WI38 (cell line): ENCODE measurements at regions not wholly inside any gene's neighbourhood (a gene's known extent, or its start where the extent isn't known, plus 50 kb on each side); places are given as distances from the start of the nearest gene placed in this dataset.

Source experiments
- H3K4me3 ChIP-seq: 2 replicates; pipeline ENCODE4 v1.5.1; 2011; ENCODE audit warnings: low read depth, mild to moderate bottlenecking, control low read depth, low read length
- TF ChIP-seq, protein P1 (sequence below): IDR thresholded peaks from 2 replicates; pipeline ENCODE4 v1.5.1; 2012; ENCODE audit warnings: low read depth, mild to moderate bottlenecking, control low read depth, low read length

DNA sequence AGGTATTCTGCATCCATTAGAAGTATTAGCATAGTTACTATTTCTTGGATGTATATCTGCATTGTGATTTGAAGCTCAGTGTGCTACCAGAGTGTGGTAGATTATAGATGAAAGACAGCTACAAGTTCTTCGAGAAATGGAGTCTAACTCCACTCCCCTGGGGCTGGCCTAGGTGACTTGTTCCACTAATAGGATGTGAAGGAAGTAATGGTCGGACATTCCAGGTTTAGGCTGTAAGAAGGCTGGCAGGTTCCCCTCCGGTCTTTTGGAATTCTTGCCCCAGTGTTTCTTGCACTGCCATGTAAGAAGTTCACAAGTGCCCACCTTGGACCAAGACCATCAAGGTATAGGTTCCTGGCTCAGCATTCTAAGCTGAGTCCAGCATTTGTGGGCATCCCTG, 236.4 kb downstream of the FLRT2 start:
- no peak overlapping the region for H3K4me3 ChIP-seq
- TF ChIP-seq, protein P1, sequence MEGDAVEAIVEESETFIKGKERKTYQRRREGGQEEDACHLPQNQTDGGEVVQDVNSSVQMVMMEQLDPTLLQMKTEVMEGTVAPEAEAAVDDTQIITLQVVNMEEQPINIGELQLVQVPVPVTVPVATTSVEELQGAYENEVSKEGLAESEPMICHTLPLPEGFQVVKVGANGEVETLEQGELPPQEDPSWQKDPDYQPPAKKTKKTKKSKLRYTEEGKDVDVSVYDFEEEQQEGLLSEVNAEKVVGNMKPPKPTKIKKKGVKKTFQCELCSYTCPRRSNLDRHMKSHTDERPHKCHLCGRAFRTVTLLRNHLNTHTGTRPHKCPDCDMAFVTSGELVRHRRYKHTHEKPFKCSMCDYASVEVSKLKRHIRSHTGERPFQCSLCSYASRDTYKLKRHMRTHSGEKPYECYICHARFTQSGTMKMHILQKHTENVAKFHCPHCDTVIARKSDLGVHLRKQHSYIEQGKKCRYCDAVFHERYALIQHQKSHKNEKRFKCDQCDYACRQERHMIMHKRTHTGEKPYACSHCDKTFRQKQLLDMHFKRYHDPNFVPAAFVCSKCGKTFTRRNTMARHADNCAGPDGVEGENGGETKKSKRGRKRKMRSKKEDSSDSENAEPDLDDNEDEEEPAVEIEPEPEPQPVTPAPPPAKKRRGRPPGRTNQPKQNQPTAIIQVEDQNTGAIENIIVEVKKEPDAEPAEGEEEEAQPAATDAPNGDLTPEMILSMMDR = no peak

GRCh38 chr14:85764822-85765221, 234.9 kb downstream of the FLRT2 start:
- TF ChIP-seq, protein P1 = no peak
- no peak overlapping the region for H3K4me3 ChIP-seq

DNA sequence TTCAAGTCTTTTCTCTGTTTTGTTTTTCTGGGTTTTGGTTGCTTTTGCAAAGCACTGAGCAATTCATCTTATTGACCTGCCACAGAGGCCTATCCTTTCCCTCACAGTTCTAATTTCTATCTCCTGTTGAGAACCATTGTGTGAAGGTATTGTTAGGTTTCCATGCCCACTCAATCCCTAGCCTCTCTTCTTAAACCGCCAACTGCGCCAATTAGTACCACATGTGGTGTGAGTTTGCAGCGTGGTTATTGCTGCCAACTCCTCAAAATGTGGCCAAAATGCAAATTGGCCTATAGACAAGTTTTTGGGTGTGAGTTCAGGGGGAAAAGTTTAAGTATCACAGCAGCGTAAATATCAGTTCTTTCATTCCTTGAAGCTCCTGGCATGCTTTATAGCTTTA, 232.6 kb downstream of the FLRT2 start:
- TF ChIP-seq, protein P1 = no peak

GRCh38 chr14:85752175-85752574, 222.2 kb downstream of the FLRT2 start:
- TF ChIP-seq, protein P1 = no peak
- no peak overlapping the region for H3K4me3 ChIP-seq

More for the DNA sequence above, 232.6 kb downstream of the FLRT2 start:
- no peak overlapping the region for H3K4me3 ChIP-seq

GRCh38 chr14:85744573-85744972, 214.6 kb downstream of the FLRT2 start:
- no peak overlapping the region for H3K4me3 ChIP-seq
- TF ChIP-seq, protein P1 = no peak

DNA sequence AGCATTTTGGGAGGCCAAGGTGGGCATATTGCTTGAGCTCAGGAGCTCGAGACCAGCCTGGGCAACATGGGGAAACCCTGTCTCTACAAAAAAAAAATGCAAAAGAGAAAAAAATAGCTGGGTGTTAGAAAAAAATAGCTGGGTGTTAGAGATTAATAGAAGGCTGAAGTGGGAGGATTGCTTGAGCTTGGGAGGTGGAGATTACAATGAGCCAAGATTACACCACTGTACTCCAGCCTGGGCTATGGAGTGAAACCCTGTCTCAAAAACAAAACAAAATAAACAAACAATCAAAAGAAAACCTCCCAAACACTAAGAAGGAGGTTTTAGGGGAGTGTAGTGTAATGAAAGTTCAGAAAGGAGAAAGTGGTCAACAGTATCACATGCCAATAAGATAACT, 202.1 kb downstream of the FLRT2 start:
- H3K4me3 ChIP-seq = no peak overlapping the region
- TF ChIP-seq, protein P1 = no peak

- no peak overlapping the region for H3K4me3 ChIP-seq
- TF ChIP-seq, protein P1 = no peak
Measured at GRCh38 chr14:85731186-85731585, 201.2 kb downstream of the FLRT2 start.
